AG04449 (cell line): ENCODE measurements at regions not wholly inside any gene's neighbourhood (a gene's known extent, or its start where the extent isn't known, plus 50 kb on each side); places are given as distances from the start of the nearest gene placed in this dataset.

Source experiments
- CTCF ChIA-PET: fragments of 350-600 bp; formaldehyde crosslinking; extraction: SDS; loops from one replicate; lab custom pipeline; 2021; ENCODE audit warnings: antibody characterized with exemption; lab: Yijun Ruan, JAX
- POLR2A ChIA-PET: fragments of 400-600, 350-600 bp; formaldehyde crosslinking; extraction: SDS; loops from one replicate; lab custom pipeline; 2020; ENCODE audit warnings: antibody characterized with exemption, inconsistent platforms; lab: Yijun Ruan, JAX
- DNase-seq: peaks from one replicate; pipeline ENCODE4 v3.0.0-alpha.2; 2010; ENCODE audit warnings: low read depth, low spot score
- H3K4me3 ChIP-seq: 2 replicates; pipeline ENCODE4 v1.5.1; 2011; ENCODE audit warnings: low read depth, mild to moderate bottlenecking, control low read depth, low read length
- CTCF ChIP-seq: IDR thresholded peaks from one replicate; pipeline ENCODE4 v1.5.1; 2011; ENCODE audit warnings: mild to moderate bottlenecking, moderate library complexity, low read length, control low read depth, inconsistent platforms; ENCODE audit not compliant: insufficient read depth; ENCODE audit errors: missing control alignments

DNA sequence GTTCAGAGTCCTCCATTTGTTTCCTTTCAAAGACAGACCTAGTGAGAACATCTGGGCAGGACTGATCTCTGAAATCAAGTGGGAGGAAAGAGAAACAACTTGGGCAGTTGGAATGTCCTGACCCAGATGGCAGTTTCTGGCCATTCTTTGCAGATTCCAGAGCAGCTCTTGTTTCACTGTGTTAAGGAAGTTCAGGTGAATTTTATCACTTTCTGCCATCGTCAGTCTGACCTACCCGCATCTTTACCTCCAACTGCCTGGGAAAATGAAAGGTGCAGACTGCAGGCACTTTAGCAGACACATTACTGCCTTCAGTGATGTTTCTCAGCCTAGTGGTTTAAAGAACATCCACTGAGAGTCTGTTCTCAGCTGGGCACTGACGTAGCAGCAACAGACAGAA, 216.2 kb downstream of the CEP135 start:
- CTCF ChIA-PET: no interaction called here
- no peak for DNase-seq
- TF ChIP-seq CTCF: no peak
- no peak overlapping the region for H3K4me3 ChIP-seq
- POLR2A ChIA-PET: no interaction called here

DNA sequence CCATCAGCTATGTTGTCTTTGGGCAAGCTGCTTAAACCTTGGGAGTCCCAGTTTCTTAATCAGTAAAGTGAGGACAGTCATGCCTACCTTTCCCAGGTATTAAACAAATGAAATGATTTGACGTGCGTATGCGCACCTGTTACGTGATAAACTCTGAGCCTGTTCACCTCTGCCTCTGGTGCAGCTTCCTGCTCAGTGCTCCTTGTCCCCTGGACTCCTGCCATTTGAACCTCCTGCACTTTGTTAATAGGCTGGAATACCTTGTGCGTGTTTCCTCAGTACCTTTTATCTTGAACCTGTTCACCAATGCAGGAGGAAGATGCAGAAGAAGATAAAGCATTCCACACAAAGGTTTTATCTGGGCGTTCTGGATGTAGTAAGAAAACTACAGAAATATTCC, 211.9 kb downstream of the CEP135 start:
- CTCF ChIA-PET: no interaction called here
- POLR2A ChIA-PET: no interaction called here
- TF ChIP-seq CTCF: no peak
- no peak overlapping the region for H3K4me3 ChIP-seq
- DNase-seq: no peak

- H3K4me3 ChIP-seq: no peak overlapping the region
- POLR2A ChIA-PET: no interaction called here
- CTCF ChIA-PET: no interaction called here
- no peak for DNase-seq
- TF ChIP-seq CTCF: no peak
Measured at GRCh38 chr4:56158483-56158882, 209.7 kb downstream of the CEP135 start.

- POLR2A ChIA-PET: no interaction called here
- H3K4me3 ChIP-seq: no peak overlapping the region
- DNase-seq: no peak
- TF ChIP-seq CTCF: no peak
- CTCF ChIA-PET: no interaction called here
Measured at GRCh38 chr4:56156141-56156540, 207.4 kb downstream of the CEP135 start.

DNA sequence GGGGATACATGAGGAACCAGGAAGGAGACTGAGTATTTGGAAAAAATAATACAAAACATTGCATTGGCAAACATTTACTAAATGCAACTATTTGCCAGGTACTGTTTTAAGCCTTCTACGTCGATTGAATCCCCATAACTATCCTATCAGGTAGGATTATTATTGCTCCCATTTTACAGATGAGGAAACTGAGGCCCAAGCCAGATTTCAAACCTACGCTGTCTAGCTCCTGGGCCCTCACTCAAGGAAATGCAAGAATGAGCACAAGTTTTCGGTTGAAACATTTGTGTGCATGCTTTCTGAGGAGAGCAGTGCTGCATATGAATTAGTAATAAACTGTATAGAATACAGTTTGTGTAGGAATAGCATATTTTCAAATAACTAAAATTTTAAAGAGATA, 206.7 kb downstream of the CEP135 start:
- ChIA-PET CTCF (no interaction called here), POLR2A (no interaction called here)
- DNase-seq: no peak
- TF ChIP-seq CTCF: no peak
- no peak overlapping the region for H3K4me3 ChIP-seq

DNA sequence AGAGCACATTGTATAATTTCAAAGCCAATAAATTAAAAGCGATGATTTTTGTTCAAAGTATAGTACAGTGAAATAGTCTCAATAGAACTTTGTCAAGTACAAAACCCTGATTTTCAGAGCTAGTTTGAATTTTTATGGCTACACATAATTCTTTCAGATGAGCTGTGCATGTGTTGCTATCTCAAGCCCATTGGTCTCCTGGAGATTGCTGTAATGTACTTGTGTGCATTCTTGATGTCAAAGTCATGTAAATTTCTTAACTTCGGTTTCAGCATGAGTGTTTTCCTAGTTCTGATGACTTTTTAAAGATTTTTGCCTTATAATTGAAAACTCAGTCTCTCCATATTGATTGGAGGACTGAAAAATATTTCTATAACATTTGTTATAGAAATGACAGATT, 200.8 kb downstream of the CEP135 start:
- H3K4me3 ChIP-seq: no peak overlapping the region
- TF ChIP-seq CTCF: no peak
- ChIA-PET CTCF (no interaction called here), POLR2A (no interaction called here)
- peak; percentile 24 for DNase-seq
